Activated T-helper 9 cell treated with anti-CD3 and anti-CD28 coated beads, Interleukin-2, amount 50 U/mL, for 16 hours (primary cell): ENCODE measurements at regions not wholly inside any gene's neighbourhood (a gene's known extent, or its start where the extent isn't known, plus 50 kb on each side); places are given as distances from the start of the nearest gene placed in this dataset.

Experiments used
- DNase-seq: peaks from one replicate; pipeline ENCODE4 v3.0.0-alpha.2; 2020; ENCODE audit warnings: low read depth

DNA sequence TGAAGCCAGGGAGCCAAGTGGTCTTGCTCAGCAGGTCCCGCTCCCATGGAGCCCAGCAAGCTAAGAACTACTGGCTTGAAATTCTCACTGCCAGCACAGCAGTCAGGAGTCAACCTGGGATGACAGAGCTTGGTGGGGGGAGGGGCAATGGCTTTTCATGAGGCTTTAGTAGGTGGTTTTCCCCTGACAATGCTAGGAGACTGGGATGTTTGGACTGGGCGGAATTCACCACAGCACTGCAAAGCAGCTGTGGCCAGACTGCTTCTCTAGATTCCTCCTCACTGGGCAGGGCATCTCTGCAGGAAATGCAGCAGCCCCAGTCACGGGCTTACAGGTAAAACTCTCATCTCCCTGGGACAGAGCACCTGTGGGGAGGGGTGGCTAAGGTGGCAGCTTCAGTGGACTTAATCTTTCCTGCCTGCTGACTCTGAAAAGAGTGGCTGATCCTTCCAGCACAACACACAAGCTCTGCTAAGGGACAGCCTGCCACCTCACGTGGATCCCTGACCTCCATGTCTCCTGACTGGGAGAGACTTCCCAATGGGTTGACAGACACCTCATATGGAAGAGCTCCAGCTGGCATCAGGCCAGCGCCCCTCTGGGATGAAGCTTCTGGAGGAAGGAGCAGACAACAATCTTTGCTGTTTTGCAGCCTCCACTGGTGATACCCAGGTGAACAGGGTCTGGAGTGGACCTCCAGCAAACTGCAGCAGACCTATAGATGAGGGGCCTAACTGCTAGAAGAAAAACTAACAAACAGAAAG lies 349.7 kb upstream of the ST6GAL2 start:
- no peak for DNase-seq

- DNase-seq = no peak
Observed at GRCh38 chr2:107242811-107243210, 356.8 kb upstream of the ST6GAL2 start.

DNA sequence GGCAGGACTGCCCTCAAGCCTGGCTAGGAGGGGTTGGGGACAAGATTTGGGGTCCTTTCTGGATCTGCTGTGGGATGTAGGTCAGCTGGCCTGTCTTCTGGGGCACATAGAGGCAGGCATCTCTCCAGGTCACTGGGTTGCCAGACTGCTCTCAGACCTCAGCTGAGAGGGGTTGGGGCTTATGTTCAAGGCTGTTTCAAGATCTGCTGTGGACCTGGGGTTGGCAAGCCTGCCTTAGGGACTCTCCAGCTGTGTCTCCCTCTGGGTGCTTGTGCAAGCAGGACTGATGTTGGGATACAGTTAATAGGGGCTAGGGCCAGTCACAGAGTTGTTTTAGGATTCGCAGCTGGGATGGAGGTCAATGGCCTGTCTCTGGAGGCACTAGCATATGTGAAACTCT lies 363.0 kb upstream of the ST6GAL2 start:
- no peak for DNase-seq

DNA sequence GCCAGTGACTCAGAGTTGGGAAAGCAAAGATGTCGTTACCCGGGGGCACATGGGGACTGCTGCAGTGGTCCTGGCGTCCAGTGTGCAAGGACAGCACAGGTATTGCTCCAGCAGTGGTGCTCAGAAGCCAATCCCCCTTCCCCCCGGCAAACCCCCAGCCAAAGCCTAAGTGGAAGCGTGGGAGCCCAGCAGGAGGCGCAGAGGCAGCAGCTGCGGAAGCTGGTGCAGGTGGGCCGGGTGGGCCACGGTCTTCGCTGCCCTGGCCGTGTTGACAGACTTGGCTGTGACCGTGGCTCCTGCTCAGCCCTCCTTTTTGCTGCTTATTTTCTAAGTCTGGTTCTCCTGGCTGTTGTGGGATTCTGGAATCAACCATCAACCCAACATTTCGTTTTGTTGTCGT lies 369.8 kb upstream of the ST6GAL2 start:
- DNase-seq = no peak

GRCh38 chr2:107258531-107259407 lies 372.8 kb upstream of the ST6GAL2 start:
- no peak for DNase-seq

DNA sequence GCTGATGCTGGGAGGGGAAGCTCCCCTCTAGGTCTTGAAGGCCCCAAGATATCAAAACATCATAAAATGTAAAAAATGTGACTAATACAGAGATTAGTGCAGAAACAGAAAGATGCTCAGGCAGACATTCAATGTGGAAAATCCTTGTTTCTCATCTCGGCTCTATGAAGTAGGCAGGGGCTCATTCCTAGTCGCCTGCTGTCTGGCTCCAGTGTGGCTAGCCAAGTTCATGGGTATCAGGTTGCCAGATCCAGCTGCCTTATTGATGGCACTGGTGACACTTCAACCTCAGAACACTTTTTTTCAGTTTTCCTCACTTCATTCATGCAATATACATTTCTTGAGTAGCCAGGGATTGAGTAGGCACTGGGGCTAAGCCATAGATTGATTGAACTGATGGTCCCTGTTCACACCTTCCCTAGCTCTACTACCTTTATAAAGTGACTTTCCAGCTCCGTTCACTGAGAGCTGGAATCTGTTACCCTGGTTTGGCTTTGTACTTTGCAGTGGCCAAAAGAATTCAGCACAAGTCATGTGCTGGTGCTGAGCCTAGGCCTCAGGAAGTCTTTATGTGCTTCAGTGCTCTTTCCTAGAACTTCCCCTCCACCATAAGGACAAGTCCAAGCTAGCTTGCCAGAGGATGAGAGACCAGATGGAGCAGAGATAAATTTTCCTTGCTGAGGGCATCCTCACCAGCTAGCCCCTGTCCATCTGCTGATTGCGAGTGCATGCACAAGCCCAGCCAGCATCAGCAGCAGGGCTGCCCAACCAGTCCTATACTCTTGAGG lies 373.6 kb upstream of the ST6GAL2 start:
- no peak for DNase-seq

- DNase-seq = no peak
Observed at GRCh38 chr2:107263628-107264027, 377.7 kb upstream of the ST6GAL2 start.

DNA sequence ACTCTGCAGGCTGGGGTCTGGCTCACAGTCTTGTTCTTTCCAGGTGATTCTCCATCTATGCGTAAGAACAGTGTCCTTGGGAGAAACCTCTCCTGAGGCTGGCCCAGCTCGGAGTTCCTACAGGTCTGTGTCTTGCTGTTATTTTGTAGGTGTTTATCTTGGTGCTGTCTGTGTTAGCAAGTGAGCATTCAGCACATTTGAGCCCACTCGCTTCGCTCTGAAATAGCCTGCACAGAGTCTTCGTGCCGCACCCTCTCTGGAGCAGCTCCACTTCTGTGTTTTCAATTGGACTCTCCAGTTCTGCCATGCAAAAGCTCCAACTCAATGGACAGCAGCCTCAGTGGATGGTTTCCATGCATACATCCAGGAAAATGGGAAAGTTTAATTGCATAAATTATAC lies 378.2 kb upstream of the ST6GAL2 start:
- DNase-seq = no peak

DNA sequence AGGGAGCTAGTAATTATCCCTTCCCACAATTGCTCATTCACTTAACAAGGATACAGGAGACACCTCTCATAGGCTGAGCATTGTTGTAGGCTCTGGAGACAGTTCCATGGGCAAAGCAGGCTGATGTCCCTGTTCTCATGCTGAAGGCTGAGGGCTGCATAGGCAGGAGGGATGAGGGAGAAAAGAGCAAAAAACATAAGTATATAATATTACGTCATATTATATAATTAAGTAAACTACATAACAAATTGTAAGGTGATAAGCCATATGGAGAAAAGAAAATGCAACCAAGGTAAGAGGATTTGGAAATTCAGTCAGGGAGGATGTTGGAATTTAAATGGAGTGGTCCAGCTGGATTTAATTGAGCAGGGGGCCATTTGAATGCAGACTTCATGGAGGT lies 380.6 kb upstream of the ST6GAL2 start:
- no peak for DNase-seq

GRCh38 chr2:107267086-107267485 lies 381.1 kb upstream of the ST6GAL2 start:
- no peak for DNase-seq

DNA sequence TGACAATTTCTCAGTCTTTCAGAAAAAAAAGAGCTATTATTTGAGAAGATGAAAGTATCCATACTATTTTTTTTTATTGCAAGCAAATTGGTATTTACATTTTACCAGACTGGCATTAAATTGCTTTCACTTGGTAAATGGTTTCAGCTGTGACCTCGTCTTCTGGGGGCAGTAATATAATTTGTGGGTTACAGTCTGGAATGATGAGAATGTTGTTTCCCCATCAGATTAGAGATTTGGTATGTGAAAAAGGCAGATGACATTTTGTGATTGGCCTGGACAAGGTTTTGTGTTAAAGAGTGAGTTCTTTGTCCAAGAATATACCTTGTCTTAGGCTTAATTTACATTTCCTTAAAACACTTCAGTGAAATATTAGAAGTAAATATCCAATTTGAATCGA lies 390.1 kb upstream of the ST6GAL2 start:
- DNase-seq = no peak

DNA sequence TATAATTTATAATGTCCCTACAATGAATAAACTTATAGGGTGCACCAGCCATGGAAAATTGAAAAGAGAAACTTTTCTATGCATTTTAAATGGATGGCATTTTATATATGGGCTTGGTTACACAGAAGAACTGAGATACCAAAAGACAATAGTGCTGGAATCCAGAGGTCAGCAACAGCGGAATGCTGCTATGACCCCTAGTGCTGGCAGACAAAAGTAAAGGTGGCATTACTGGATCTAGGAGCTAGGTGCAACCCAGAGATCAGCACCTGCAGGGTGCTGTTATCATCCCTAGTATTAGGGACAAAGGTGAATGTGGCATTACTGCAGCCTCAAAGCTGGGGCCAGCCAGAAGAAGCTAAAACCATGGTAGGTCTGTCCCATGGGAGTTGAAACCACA lies 392.7 kb upstream of the ST6GAL2 start:
- no peak for DNase-seq

- no peak for DNase-seq
Observed at GRCh38 chr2:107281637-107282036, 395.7 kb upstream of the ST6GAL2 start.

DNA sequence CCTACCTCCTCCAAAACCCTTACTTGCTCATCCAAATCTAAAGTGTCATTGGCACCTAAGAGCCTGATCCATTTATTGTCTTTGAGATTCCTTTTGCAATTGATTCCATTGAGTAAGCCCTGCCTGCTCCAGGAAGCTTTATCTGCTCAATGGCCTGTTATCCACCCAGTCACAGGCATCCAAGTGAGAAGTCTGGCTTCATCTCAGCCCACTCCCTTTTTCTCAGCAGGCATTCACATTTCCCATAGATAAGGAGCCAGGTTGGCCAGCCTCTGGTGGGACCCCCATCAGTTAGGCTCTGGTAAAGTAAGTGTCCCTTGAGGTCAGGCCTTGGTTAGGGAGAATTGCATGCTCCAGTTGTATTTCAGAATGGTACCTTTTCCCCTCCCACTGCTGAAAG lies 396.2 kb upstream of the ST6GAL2 start:
- no peak for DNase-seq

DNA sequence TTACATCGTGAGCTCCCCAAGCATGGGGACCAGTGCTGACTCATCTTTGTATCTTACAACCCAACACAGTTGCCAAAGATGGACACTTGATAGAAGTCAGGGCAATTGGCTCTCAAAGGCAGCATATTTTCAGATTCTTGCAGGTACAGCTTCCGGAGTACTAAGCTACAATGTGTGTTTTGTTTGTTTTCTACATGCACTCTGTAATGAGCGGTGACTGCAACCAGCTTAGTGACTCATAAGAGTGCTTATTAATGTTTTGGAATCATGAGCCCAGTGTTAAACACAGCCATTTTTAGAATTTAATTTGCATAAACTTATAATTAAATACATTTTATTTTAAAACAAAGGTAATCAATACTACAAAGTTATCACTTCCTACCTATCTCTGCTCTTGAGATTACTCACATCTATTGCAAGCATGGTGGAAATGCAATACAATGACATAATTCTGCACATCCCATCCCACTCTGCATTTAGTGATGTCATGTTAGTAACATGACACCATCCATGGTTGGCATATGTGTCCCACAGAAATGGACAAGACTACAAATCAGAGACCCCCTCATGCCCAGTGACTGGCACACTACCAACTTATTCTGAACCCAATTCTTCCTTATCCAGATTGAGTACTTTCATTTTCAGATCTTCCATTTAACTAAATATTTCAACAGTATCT lies 399.8 kb upstream of the ST6GAL2 start:
- no peak for DNase-seq

DNA sequence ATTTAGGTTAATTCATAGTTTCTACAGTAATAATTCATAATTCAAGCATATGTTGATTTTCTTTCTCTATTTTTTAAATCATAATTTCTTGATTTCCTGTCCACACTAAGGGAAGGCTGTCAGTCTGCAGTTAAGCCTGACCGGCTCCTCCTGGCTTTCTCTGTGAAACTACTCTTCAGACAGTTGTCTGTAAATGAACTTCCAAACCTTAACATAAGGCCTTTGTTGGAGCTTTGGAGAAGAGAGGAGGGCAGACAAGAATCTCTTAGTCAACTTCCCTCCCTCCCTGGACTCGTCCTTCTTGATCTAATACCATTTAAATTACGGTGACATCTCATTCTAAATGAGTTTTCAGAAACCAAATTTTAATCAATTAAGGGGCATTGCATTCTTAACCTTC lies 404.1 kb upstream of the ST6GAL2 start:
- no peak for DNase-seq

GRCh38 chr2:107303964-107304363 lies 418.0 kb upstream of the ST6GAL2 start:
- no peak for DNase-seq

DNA sequence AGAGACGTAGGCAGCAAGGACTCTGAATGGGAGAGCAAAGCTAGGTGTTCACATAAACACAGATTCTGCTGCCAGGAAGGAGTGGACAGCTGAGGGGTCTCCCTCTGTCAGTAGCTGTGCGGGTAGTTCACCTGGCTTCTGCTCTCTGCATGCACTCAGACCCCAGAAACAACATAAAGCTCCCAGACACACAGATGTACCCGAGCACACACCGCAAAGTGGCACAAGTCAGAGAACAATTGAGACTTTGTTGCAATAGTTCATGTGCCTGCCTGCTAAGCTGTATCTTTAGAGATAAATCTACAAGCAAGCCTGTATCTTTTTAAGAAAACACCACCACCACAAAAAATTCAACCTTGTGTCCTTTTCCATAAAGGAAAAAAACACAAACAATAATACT lies 420.0 kb upstream of the ST6GAL2 start:
- DNase-seq = no peak

DNA sequence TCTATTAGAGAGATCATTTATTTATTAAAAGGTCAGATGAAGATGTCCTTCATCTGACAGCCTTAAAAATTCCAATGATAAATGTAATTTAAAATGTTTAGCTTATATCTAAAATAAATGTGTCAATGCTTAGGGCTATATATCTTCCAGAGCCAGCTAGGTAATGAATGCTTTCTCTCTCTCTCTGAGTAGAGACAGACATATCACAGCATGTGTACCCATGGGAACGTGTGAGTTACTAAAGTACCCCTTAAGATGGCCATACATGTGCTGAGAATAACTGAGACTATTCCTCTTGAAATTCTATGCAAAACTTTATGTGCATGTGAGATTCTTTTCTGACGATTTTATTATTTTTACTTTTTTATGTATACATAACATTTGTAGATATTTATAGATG lies 420.9 kb upstream of the ST6GAL2 start:
- no peak for DNase-seq

GRCh38 chr2:107308835-107309234 lies 422.9 kb upstream of the ST6GAL2 start:
- no peak for DNase-seq

DNA sequence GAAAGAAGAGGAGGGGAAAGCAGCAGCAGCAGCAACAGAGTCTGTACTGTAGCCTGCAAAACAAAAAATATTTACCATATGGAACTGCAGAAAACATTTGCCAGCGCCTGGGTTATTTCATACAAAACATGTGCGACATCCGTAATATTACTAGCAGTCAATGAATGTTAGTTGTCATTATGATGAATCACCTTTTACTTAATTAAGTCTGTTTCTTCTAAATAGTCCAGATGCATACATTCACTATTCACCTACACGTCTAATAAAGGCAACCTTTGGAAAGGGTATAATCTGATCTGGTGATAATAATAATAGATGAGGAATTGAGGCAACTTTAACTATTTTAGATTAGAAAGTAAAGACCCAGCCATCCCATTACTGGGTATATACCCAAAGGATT lies 426.3 kb upstream of the ST6GAL2 start:
- DNase-seq = no peak

DNA sequence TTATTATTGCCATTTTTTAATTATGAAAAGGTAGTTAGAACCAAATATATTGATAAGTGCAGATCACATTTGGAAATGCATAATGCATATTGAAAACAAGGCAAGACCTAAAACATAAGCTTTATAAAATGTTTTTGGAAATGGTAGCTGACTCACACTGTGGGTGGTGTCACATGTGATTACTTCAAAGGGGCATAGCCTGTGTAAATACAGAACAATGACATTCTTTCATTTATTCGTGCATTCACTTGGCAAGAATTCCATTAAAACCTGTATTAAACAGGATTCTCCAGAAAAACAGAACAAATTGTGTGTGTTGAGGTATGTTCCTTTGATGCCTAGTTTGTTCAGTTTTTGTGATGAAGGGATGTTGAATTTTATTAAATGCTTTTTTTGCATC lies 427.3 kb upstream of the ST6GAL2 start:
- no peak for DNase-seq
